DMS 273 (cell line): ENCODE measurements at regions not wholly inside any gene's neighbourhood (a gene's known extent, or its start where the extent isn't known, plus 50 kb on each side); places are given as distances from the start of the nearest gene placed in this dataset.
"Not testable (repeated sequence)": the region's sequence is repeated elsewhere in the genome, so short reads cannot be mapped to it uniquely, and the experiment has no call there.

Experiments used
- DNase-seq: peaks from one replicate; lab custom pipeline; 2025; ENCODE audit not compliant: unreplicated experiment; lab: John Stamatoyannopoulos, UW

GRCh38 chr2:64936809-64937208 lies 52.4 kb upstream of the SLC1A4 start:
- DNase-seq = no peak

DNA sequence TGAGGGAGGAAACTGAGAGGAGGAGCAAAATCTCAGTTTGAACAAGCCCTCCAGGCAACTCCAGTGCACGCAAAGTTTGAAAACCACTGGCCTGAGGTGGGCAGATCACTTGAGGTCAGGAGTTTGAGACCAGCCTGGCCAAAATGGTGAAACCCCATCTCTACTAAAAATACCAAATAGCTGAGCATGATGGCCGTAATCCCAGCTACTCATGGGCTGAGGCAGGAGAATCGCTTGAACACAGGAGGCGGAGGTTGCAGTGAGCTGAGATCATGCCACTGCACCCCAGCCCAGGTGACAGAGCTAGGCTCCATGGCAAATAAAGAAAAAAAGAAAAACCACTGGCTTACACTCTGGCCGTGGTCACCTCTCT lies 51.9 kb upstream of the SLC1A4 start:
- DNase-seq = not testable (repeated sequence)

DNA sequence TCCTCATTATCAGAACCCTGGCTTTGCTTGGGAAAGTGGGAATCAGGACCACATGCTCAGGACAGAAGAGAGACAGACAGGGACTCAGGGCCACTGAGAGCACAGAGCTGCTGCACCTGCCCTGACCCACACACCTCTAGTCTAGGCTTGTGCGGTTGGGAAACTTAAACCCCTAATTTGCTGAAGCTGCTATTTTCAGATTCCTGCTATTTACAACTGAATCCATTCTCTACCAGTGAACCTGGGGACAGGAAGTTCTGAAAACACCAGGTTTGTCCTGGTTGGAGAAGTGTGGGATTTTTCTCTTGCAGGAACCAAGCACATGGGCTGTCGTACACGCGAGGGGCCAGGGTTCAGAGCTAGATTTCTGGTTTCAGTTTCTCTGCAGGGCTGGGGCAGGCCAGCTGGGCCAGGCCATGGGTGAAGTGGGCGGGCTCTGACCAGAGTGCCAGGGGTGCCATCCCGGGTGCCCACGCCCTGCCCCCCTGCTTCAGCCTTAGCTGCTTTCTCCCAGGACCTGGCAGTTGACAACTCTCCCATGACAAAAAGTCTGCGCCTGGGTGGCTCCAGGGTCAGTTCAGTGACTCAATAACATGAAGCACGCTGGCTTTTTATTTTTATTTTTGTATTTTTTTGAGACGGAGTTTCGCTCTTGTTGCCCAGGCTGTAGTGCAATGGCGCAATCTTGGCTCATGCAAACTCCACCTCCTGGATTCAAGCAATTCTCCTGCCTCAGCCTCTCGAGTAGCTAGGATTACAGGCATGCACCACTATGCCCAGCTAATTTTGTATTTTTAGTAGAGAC lies 51.3 kb upstream of the SLC1A4 start:
- DNase-seq = no peak

DNA sequence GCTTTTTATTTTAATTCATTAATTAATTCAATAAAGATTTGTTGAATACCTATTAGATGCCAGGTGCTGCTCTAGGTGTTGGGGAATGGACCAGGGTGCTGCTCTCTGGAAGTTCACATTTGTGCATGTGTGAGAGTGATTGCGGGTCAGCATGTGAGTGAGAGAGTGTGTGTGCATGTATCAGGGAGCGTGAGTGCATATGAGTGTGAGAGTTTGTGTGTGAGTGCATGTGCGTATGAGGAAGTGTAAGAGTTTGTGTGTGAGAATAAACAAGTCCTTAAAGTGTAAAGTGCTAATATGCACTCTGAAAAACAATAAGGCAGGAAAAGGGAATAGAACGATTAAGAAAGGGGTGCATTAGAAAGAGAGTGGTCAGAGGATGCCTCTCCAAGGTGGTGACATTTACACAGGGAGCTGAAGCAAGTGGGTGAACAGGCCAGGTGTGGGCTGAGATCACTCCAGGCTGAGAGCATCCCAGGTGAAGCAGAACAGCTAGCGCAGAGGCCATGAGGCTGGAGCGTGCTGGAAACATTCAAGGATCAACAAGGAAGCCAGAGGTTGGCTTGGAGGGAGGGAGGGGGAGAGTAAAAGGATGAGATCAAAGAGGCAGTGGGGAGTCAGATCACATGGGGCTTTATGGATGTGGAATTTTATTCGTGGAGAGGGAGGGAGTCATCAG lies 50.5 kb upstream of the SLC1A4 start:
- DNase-seq = no peak

GRCh38 chr2:64939332-64939917 lies 49.8 kb upstream of the SLC1A4 start:
- no peak for DNase-seq
